A673 (cell line): ENCODE measurements at regions not wholly inside any gene's neighbourhood (a gene's known extent, or its start where the extent isn't known, plus 50 kb on each side); places are given as distances from the start of the nearest gene placed in this dataset.

Experiments used
- CTCF ChIP-seq: fragments of 300-800, 200-600 bp; sonication (generic); conservative IDR thresholded peaks from 2 replicates; pipeline ENCODE4 v1.5.1; 2017; ENCODE audit warnings: low read depth, mild to moderate bottlenecking, antibody characterized with exemption, low read length, moderate library complexity, mixed read lengths
- EZH2 ChIP-seq: fragments of 200-600 bp; sonication (generic); IDR thresholded peaks from 2 replicates; pipeline ENCODE4 v1.6.1; 2017; ENCODE audit warnings: borderline replicate concordance, low read depth, mild to moderate bottlenecking, mixed read lengths, antibody characterized with exemption, low read length; ENCODE audit not compliant: poor library complexity, severe bottlenecking

GRCh38 chr14:31927348-31927832 is 149.7 kb upstream of the ARHGAP5 start:
- no peak for TF ChIP-seq CTCF
- TF ChIP-seq EZH2, result no peak
